Keratinocyte (primary cell): ENCODE measurements at regions not wholly inside any gene's neighbourhood (a gene's known extent, or its start where the extent isn't known, plus 50 kb on each side); places are given as distances from the start of the nearest gene placed in this dataset.

Experiments used
- DNase-seq: peaks from one replicate; pipeline ENCODE4 v3.0.0-alpha.2; 2011; ENCODE audit warnings: low read depth, missing footprints, low spot score
- FAIRE-seq: peaks from 2 replicates; lab custom pipeline; 2011; peaks lifted over from hg19 to GRCh38; lab: Jason Lieb, UNC
- H2AFZ ChIP-seq: 2 replicates; pipeline ENCODE4 v1.6.0; 2012; ENCODE audit warnings: low read length, control low read depth, inconsistent platforms; ENCODE audit not compliant: control insufficient read depth
- H3K27ac ChIP-seq: 2 replicates; pipeline ENCODE4 v1.5.1; 2011; ENCODE audit warnings: low read length; ENCODE audit not compliant: control insufficient read depth, insufficient read depth
- H3K27me3 ChIP-seq: 3 replicates; pipeline ENCODE4 v1.6.0; 2011; ENCODE audit warnings: low read length; ENCODE audit not compliant: control insufficient read depth, insufficient read depth; ENCODE audit errors: extremely low read depth
- H3K36me3 ChIP-seq, 2 experiments: 2 replicates in 1 of 2; 3 replicates in 1 of 2; pipeline ENCODE4 v1.5.1; 2011; ENCODE audit warnings: low read length in 2 of 2, mild to moderate bottlenecking in 1 of 2; ENCODE audit not compliant: control insufficient read depth in 2 of 2, insufficient read depth in 2 of 2; ENCODE audit errors: extremely low read depth in 1 of 2
- H3K4me1 ChIP-seq: 3 replicates; pipeline ENCODE4 v1.5.1; 2011; ENCODE audit warnings: low read length; ENCODE audit not compliant: control insufficient read depth, insufficient read depth; ENCODE audit errors: extremely low read depth
- H3K4me2 ChIP-seq: 3 replicates; pipeline ENCODE4 v1.6.0; 2011; ENCODE audit warnings: low read depth, low read length; ENCODE audit not compliant: control insufficient read depth, insufficient read depth; ENCODE audit errors: extremely low read depth
- H3K4me3 ChIP-seq, 3 experiments: fragments of 200-600 bp in 1 of 3; sonication (generic) in 1 of 3; 2 replicates in 2 of 3; 3 replicates in 1 of 3; pipeline ENCODE4 v1.5.1; 2011 to 2016; ENCODE audit warnings: low read length in 3 of 3, mild to moderate bottlenecking in 3 of 3, control low read depth in 2 of 3, inconsistent platforms in 1 of 3, low read depth in 1 of 3, mixed read lengths in 1 of 3, mixed run types in 1 of 3, moderate library complexity in 1 of 3; ENCODE audit not compliant: control insufficient read depth in 2 of 3, insufficient read depth in 2 of 3; ENCODE audit errors: extremely low read depth in 1 of 3
- H3K79me2 ChIP-seq: 2 replicates; pipeline ENCODE4 v1.6.0; 2012; ENCODE audit warnings: low read length; ENCODE audit not compliant: control insufficient read depth, insufficient read depth
- H3K9ac ChIP-seq: 3 replicates; pipeline ENCODE4 v1.6.0; 2011; ENCODE audit warnings: low read length; ENCODE audit not compliant: control insufficient read depth, insufficient read depth; ENCODE audit errors: extremely low read depth
- H3K9me1 ChIP-seq: 3 replicates; pipeline ENCODE4 v1.6.0; 2011; ENCODE audit warnings: low read length; ENCODE audit not compliant: control insufficient read depth, insufficient read depth; ENCODE audit errors: extremely low read depth
- H3K9me3 ChIP-seq: 2 replicates; pipeline ENCODE4 v1.5.1; 2012; ENCODE audit warnings: low read depth, low read length; ENCODE audit not compliant: control insufficient read depth
- H4K20me1 ChIP-seq: 3 replicates; pipeline ENCODE4 v1.6.0; 2011; ENCODE audit warnings: low read length; ENCODE audit not compliant: control insufficient read depth, insufficient read depth; ENCODE audit errors: extremely low read depth
- CTCF ChIP-seq, 3 experiments: IDR thresholded peaks in 1 of 3; conservative IDR thresholded peaks in 1 of 3; optimal IDR thresholded peaks in 1 of 3; 2 replicates in 2 of 3; 3 replicates in 1 of 3; pipeline versions ENCODE3 to v1.5.1; 2011; ENCODE audit warnings: low read length in 3 of 3, mild to moderate bottlenecking in 3 of 3, moderate library complexity in 2 of 3, control low read depth in 1 of 3, inconsistent platforms in 1 of 3; ENCODE audit not compliant: insufficient read depth in 2 of 3; ENCODE audit errors: extremely low read depth in 1 of 3
- EZH2 ChIP-seq: IDR thresholded peaks from one replicate; pipeline ENCODE4 v1.6.1; 2012; ENCODE audit warnings: inconsistent platforms, mild to moderate bottlenecking, low read length, moderate library complexity
- dilution Hi-C: fragments of 300-500 bp; cut with MboI; formaldehyde crosslinking; loops from one replicate; pipeline ENCODE4 v1.7.0; 2020; ENCODE audit warnings: low sequenced_read_pairs; ENCODE audit not compliant: extremely low pct_ligation_motif_present

- no peak for TF ChIP-seq EZH2
- no peak for TF ChIP-seq CTCF (optimal IDR thresholded peaks at IDR 0.05 in 1 of 3, IDR thresholded peaks at IDR 0.05 in 1 of 3, conservative IDR thresholded peaks at IDR 0.05 in 1 of 3; ENCODE audit: extremely low read depth in 1 of 3, insufficient read depth in 2 of 3, low read length in 3 of 3)
- no peaks in the 10 kb centered on the region for H4K20me1 ChIP-seq
- peak; percentile 11 for DNase-seq
- no peak for FAIRE-seq
- no peaks in the 10 kb centered on the region for H3K27me3 ChIP-seq
- H3K4me2 ChIP-seq: peak overlapping the region; percentile 69
- no peaks in the 10 kb centered on the region for H3K9me1 ChIP-seq
- dilution Hi-C loops: no loop called here
- peak overlapping the region; percentile 64 for H3K27ac ChIP-seq
- no peak overlapping the region for H2AFZ ChIP-seq
- H3K79me2 ChIP-seq: no peaks in the 10 kb centered on the region
- H3K36me3 ChIP-seq: no peaks in the 10 kb centered on the region
- no peaks in the 10 kb centered on the region for H3K9me3 ChIP-seq
- H3K9ac ChIP-seq: no peak overlapping the region
- peaks cover 8% of the 10 kb centered on the region for H3K4me1 ChIP-seq
- no peak overlapping the region for H3K4me3 ChIP-seq
Observed at GRCh38 chr5:79183617-79184016, 52.3 kb upstream of the JMY start.

- Histone ChIP-seq H3K27ac (no peak overlapping the region), H3K4me2 (no peak overlapping the region), H3K9me1 (no peaks in the 10 kb centered on the region), H3K9ac (no peak overlapping the region), H3K4me3 (no peak overlapping the region), H2AFZ (no peak overlapping the region), H3K79me2 (no peaks in the 10 kb centered on the region), H3K9me3 (no peaks in the 10 kb centered on the region), H4K20me1 (no peaks in the 10 kb centered on the region), H3K27me3 (no peaks in the 10 kb centered on the region), H3K36me3 (no peaks in the 10 kb centered on the region), H3K4me1 (peaks cover 10% of the 10 kb centered on the region)
- no peak for TF ChIP-seq EZH2
- no peak for TF ChIP-seq CTCF (optimal IDR thresholded peaks at IDR 0.05 in 1 of 3, IDR thresholded peaks at IDR 0.05 in 1 of 3, conservative IDR thresholded peaks at IDR 0.05 in 1 of 3; ENCODE audit: extremely low read depth in 1 of 3, insufficient read depth in 2 of 3, low read length in 3 of 3)
- dilution Hi-C loops: no loop called here
- DNase-seq: no peak
- no peak for FAIRE-seq
Observed at GRCh38 chr5:79186021-79186420, 49.9 kb upstream of the JMY start.
